HG03103 (cell line): ENCODE measurements at regions not wholly inside any gene's neighbourhood (a gene's known extent, or its start where the extent isn't known, plus 50 kb on each side); places are given as distances from the start of the nearest gene placed in this dataset.
"Not testable (repeated sequence)": the region's sequence is repeated elsewhere in the genome, so short reads cannot be mapped to it uniquely, and the experiment has no call there.

Experiments used
- ATAC-seq: cut with Tn5 transposase; IDR thresholded peaks from one replicate; pipeline ENCODE4 v1.9.1; 2021; ENCODE audit warnings: low read depth; ENCODE audit not compliant: unreplicated experiment

GRCh38 chr18:40159141-40160017 is 1795.7 kb upstream of the PIK3C3 start:
- no peak for ATAC-seq

GRCh38 chr18:40157120-40157519 is 1797.9 kb upstream of the PIK3C3 start:
- no peak for ATAC-seq

GRCh38 chr18:40152859-40153258 is 1802.2 kb upstream of the PIK3C3 start:
- no peak for ATAC-seq

DNA sequence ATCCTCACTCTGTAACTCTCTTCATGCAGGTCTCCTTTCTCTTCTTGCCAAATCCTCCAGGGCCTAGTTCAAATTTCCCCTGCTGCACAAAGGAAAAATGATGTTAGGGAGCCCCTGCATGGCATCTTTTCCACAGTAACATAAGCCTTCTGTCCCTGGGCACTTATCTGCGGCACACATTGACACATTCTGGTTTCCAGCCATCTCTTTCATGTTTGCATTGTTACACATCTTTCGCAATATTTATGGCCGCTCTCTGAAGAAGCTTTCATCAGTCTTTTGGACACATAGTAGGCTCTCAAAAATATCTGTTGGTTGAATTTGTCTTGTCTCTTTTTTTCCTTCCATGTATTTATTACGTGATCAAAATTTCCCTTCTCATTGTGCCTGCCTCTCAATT is 1806.1 kb upstream of the PIK3C3 start:
- no peak for ATAC-seq

DNA sequence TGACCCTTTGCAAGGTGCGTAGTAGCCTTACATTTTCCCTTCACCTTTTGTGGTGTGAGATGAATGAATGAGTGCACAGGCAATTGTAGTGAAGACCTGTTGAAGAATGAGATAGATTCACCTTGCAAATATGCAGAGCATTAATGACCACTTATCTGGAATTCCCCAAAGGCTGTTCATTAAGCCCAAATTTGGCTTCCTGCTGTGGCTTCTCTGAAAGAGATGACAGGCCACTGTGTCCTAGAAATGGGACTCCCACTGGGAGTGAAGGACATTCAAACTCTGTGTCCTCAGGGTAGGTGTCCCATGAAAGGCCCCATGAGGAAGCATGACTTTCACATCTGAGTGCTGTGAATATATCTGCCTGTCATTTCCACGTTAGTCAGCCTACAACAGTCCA is 1821.8 kb upstream of the PIK3C3 start:
- no peak for ATAC-seq

- not testable (repeated sequence) for ATAC-seq
Observed at GRCh38 chr18:40132438-40132837, 1822.6 kb upstream of the PIK3C3 start.

DNA sequence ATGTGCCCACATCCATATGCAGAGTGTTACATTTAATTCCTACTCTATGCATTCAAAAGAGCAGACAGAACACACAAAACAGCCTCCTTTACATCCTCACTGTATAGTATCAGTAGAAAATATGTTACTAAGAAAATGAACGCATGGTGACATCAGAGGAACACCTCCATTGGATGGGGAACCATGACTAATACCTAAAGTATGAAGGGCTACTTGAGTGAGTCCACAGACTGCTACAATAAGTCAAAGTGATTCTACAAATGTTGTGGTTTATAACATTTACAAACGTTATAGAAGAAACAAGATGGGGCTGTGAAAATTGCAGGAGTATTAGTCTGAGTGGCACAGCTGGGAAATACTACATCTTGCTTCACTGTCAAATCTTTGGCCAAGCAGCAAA is 1830.9 kb upstream of the PIK3C3 start:
- ATAC-seq, result no peak

GRCh38 chr18:40120796-40121391 is 1834.1 kb upstream of the PIK3C3 start:
- no peak for ATAC-seq

- ATAC-seq, result no peak
Observed at GRCh38 chr18:40120356-40120755, 1834.7 kb upstream of the PIK3C3 start.

DNA sequence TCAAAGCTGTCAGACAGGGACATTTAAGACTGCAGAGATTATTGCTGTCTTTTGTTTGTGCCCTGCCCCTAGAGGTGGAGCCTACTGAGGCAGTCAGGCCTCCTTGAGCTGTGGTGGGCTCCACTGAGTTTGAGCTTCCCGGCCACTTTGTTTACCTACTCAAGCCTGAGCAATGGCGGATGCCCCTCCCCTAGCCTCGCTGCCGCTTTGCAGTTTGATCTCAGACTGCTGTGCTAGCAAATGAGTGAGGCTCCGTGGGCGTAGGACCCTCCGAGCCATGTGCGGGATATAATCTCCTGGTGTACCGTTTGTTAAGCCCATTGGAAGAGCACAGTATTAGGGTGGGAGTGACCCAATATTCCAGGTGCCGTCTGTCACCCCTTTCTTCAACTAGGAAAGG is 1835.5 kb upstream of the PIK3C3 start:
- not testable (repeated sequence) for ATAC-seq

DNA sequence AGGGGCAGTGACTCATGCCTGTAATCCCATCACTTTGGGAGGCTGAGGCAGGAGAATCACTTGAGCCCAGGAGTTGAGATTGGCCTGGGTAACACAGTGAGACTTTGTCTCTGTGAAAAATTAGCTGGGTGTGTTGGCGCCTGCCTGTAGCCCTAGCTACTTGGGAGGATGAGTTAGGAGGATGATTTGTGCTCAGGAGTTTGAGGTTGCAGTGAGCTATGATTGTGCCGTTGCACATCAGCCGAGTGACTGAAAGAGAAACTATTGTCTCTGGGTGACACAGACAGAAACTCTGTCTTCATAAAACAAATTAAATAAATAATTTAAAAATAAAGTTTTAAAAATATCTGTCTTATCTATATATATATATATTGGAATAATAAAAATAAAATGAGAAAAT is 1844.6 kb upstream of the PIK3C3 start:
- ATAC-seq, result no peak

GRCh38 chr18:40109252-40110049 is 1845.6 kb upstream of the PIK3C3 start:
- no peak for ATAC-seq

DNA sequence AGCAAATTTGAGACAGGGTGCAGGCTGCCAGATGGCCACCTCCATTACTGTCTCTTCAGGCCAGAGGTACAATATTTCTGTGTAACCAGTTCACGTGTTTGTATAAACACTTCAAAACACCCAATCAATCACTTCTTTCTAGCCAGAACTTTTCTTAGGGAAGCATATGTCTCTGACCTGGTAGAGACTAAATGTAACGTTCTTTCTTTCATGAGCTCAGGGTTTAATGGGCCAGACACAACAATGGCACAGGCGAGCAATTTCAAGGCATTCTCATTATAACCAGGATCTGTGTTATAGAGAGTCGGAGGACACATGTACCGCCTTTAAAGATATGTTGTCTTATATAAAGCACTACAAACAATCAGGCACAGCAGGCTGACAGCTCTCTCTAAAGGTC is 1846.4 kb upstream of the PIK3C3 start:
- no peak for ATAC-seq

DNA sequence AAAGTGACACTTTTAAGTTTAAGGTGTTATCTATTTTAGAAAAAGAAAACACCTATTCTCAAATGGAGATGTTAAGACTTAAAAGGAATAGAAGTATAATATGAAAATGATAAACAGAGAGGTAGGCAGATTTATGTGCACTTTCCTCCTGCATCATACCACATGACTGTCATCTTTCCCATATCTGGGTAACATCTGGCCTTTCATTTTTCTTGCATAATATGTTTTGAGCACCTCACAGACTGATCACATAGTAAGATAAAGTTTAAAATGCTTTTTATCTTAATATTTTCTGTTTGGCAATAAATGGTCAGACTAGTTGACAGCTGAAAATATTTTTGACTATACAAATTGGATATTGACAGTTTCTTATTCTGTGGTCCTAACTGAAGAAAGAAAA is 1852.1 kb upstream of the PIK3C3 start:
- ATAC-seq, result no peak

- no peak for ATAC-seq
Observed at GRCh38 chr18:40099641-40100040, 1855.4 kb upstream of the PIK3C3 start.

GRCh38 chr18:40096675-40097074 is 1858.4 kb upstream of the PIK3C3 start:
- ATAC-seq, result no peak

GRCh38 chr18:40094441-40094840 is 1860.6 kb upstream of the PIK3C3 start:
- no peak for ATAC-seq

GRCh38 chr18:40088130-40088529 is 1866.9 kb upstream of the PIK3C3 start:
- ATAC-seq, result no peak

DNA sequence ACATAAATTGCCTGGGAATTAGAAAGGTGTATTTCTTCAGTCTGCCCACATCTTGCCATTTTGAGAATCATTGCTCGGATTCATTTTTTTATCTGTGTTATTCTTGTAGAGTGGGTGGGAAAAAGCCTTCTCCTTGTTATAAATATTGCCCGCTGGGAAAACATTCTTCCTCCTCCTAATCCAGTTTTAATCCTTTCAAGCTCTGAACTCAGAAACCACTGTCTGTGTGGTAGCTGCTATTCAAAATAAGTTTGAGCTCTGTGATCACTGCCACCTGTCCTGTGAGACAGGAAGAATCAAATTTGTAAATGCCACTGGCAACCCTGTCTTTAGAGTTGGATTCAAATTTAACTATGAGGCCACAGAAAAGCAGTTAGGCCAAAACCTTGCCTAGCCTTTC is 1875.2 kb upstream of the PIK3C3 start:
- ATAC-seq, result no peak

DNA sequence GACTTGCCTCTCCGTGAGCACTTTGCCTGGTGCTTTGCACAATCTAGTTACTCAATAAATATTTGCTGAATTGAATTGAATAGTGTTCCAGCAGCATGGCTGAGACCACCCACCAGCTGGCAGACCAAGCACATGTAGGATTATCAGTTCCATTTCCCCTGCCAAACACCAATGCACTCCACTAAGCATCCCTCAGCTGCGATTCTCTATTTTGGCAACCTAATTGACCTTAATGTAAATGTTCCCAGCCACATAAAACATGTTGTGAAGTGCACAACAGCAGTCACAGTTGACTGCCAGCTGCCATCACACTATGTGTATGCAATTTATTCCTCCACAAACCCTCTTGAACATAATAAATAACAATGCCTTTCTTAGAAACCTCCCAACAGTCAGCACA is 1879.4 kb upstream of the PIK3C3 start:
- no peak for ATAC-seq

DNA sequence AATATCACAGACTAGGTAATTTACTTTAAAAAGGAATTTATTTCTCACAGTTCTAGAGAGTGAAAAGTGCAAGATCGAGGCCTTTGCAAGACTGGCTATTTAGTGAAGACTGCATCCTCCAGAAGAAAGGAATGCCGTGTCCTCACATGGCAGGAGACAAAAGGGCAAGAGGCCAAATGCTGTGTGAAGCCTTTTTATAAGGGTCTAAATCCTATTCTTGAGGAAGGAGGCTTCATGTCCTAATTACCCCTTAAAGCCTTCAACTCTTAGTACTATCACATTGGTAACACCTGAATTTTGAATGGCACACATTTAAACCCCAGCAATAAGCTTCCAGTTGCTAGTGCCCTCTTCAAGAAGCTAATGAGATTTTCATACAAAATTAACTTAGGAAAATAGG is 1882.3 kb upstream of the PIK3C3 start:
- ATAC-seq, result no peak
